Hepatocyte (in vitro differentiated cells): ENCODE measurements at regions not wholly inside any gene's neighbourhood (a gene's known extent, or its start where the extent isn't known, plus 50 kb on each side); places are given as distances from the start of the nearest gene placed in this dataset.

Experiments
- EZH2 ChIP-seq: fragments of 200-600 bp; sonication (generic); IDR thresholded peaks from 2 replicates; pipeline ENCODE4 v1.6.1; 2016; ENCODE audit warnings: antibody characterized with exemption, mild to moderate bottlenecking, borderline replicate concordance
- TF ChIP-seq, protein P1 (sequence below): fragments of 200-600 bp; sonication (generic); IDR thresholded peaks from 2 replicates; pipeline ENCODE4 v1.5.1; 2016; ENCODE audit warnings: antibody characterized with exemption, mild to moderate bottlenecking; ENCODE audit not compliant: poor library complexity

DNA sequence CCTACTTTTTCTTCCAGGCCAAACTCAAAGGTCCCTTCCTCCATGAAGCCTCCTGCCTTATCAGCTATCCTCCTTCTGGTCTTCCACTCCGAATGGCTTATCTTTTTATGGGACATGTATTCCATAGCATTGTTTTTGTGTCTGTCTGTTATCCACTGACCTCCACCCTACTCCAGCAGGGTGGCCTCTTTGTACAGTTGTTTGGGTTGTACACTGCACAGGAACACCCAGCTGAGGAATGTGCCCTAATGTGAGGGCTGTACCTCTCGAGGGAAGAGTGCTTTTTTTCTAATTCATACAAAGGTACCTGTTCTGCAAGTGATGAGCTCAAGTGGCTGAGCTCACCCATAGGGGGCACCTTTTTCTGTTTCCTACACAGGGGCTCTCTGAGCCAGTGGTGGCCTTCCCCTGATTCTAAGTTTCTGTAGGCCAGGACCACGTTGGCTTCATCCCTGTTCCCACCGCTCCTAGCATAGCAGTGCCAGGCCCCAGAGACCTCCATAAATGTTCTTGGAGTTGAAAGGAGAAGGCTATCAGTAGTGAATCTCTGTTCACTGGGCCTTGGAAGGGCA is 108.2 kb downstream of the FOXD2 start:
- TF ChIP-seq, protein P1, sequence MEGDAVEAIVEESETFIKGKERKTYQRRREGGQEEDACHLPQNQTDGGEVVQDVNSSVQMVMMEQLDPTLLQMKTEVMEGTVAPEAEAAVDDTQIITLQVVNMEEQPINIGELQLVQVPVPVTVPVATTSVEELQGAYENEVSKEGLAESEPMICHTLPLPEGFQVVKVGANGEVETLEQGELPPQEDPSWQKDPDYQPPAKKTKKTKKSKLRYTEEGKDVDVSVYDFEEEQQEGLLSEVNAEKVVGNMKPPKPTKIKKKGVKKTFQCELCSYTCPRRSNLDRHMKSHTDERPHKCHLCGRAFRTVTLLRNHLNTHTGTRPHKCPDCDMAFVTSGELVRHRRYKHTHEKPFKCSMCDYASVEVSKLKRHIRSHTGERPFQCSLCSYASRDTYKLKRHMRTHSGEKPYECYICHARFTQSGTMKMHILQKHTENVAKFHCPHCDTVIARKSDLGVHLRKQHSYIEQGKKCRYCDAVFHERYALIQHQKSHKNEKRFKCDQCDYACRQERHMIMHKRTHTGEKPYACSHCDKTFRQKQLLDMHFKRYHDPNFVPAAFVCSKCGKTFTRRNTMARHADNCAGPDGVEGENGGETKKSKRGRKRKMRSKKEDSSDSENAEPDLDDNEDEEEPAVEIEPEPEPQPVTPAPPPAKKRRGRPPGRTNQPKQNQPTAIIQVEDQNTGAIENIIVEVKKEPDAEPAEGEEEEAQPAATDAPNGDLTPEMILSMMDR, result peak; percentile 20
- TF ChIP-seq EZH2, result no peak
